ENCODE measurements at regions not wholly inside any gene's neighbourhood (a gene's known extent, or its start where the extent isn't known, plus 50 kb on each side); places are given as distances from the start of the nearest gene placed in this dataset.

DNA sequence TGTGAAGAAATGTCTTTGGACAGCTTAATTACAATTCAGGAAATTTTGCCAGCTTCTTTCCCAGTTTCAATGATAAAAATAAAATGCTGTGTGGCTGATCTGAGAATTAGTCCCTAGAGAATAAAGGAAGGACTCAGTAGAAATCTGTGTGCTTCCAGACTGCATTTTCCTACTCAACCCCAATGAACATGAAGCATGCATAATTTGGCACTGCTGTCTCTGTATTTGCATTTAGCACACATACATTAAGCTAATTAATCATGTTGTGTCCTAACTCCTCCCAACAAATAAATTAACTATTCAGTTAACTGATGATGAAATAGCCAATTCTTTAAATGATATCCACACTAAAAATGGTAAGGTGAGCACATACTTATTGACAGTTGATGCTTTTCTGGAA, 380.0 kb upstream of the RORB start:
- TF ChIP-seq, protein P1, sequence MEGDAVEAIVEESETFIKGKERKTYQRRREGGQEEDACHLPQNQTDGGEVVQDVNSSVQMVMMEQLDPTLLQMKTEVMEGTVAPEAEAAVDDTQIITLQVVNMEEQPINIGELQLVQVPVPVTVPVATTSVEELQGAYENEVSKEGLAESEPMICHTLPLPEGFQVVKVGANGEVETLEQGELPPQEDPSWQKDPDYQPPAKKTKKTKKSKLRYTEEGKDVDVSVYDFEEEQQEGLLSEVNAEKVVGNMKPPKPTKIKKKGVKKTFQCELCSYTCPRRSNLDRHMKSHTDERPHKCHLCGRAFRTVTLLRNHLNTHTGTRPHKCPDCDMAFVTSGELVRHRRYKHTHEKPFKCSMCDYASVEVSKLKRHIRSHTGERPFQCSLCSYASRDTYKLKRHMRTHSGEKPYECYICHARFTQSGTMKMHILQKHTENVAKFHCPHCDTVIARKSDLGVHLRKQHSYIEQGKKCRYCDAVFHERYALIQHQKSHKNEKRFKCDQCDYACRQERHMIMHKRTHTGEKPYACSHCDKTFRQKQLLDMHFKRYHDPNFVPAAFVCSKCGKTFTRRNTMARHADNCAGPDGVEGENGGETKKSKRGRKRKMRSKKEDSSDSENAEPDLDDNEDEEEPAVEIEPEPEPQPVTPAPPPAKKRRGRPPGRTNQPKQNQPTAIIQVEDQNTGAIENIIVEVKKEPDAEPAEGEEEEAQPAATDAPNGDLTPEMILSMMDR (IDR thresholded peaks at IDR 0.05; ENCODE audit: insufficient read depth, low read length, poor library complexity, severe bottlenecking), result no peak
- no peak for TF ChIP-seq EZH2phosphoT487 (conservative IDR thresholded peaks at IDR 0.05; ENCODE audit: low read length)

Measured in SU-DHL-6 (cell line).